ENCODE measurements at regions not wholly inside any gene's neighbourhood (a gene's known extent, or its start where the extent isn't known, plus 50 kb on each side); places are given as distances from the start of the nearest gene placed in this dataset.

GRCh38 chr2:180513389-180513788, 467.0 kb upstream of the UBE2E3 start:
- no peak overlapping the region for H3K27ac ChIP-seq
- whole genome bisulfite sequencing, 5 donors, result 65 to 84% (median 75%) methylated on average over 1 of the region's 1 CpG
- TF ChIP-seq POLR2AphosphoS5 (IDR thresholded peaks at IDR 0.05) (no peak), POLR2A (IDR thresholded peaks at IDR 0.05) (no peak), CTCF (IDR thresholded peaks at IDR 0.05 in 8 of 11, conservative IDR thresholded peaks at IDR 0.05 in 3 of 11) (no peak)
- intact Hi-C loops (cut with DNase I; ENCODE audit: low total_unique reads), result no loop called here
- no peaks in the 10 kb centered on the region for H3K4me1 ChIP-seq
- H3K4me3 ChIP-seq, result no peak overlapping the region
- DNase-seq, result no peak
- no peaks in the 10 kb centered on the region for H3K36me3 ChIP-seq
- H3K27me3 ChIP-seq (replicated peaks in 1 of 7), result no peaks in the 10 kb centered on the region
- H3K9me3 ChIP-seq, result no peaks in the 10 kb centered on the region

DNA sequence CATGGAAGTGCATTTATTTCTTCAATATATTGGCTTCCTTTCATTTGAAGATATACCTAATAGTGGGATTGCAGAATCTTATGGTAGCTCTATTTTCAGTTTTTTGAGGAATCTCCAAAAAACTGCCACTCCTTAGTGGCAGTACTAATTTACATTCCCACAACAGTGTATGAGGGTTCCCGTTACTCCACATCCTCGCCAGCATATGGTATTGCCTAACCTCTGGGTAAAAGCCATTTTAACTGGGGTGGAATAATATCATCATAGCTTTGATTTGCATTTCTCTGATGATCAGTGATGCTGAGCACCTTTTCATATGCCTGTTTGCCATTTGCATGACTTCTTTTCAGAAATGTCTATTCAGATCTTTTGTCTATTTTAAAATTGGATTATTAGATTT, 471.9 kb upstream of the UBE2E3 start:
- intact Hi-C loops (cut with DNase I; ENCODE audit: low total_unique reads), result no loop called here
- no peaks in the 10 kb centered on the region for H3K9me3 ChIP-seq
- no peak overlapping the region for H3K4me3 ChIP-seq
- no peaks in the 10 kb centered on the region for H3K36me3 ChIP-seq
- TF ChIP-seq POLR2AphosphoS5 (IDR thresholded peaks at IDR 0.05) (no peak), CTCF (IDR thresholded peaks at IDR 0.05 in 8 of 11, conservative IDR thresholded peaks at IDR 0.05 in 3 of 11) (no peak), POLR2A (IDR thresholded peaks at IDR 0.05) (no peak)
- no peaks in the 10 kb centered on the region for H3K4me1 ChIP-seq
- DNase-seq, result no peak
- H3K27me3 ChIP-seq (replicated peaks in 1 of 7), result no peaks in the 10 kb centered on the region
- H3K27ac ChIP-seq, result no peak overlapping the region
- WGBS, 5 donors, result 65 to 92% (median 83%) methylated on average over 2 of the region's 2 CpGs

DNA sequence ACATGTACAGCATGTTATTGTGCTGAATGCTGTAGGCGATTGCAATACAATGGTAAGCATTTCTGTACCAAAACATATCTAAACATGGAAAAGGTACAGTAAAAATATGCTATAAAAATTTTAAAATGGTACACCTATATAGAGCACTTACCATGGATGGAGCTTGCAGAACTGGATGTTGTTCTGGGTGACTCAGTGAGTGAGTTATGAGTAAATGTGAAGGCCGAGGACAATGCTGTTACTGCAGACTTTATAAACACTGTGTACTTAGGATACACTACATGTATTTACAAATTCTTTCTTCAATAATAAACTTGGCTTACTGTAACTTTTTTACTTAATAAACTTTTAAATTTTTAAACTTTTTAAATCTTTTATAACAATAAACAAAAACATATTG, 473.4 kb upstream of the UBE2E3 start:
- no peak overlapping the region for H3K27ac ChIP-seq
- WGBS, 5 donors, result 55 to 88% (median 81%) methylated on average over 2 of the region's 2 CpGs
- H3K4me1 ChIP-seq, result no peaks in the 10 kb centered on the region
- no peak overlapping the region for H3K4me3 ChIP-seq
- H3K36me3 ChIP-seq, result no peaks in the 10 kb centered on the region
- intact Hi-C loops (cut with DNase I; ENCODE audit: low total_unique reads), result no loop called here
- no peaks in the 10 kb centered on the region for H3K27me3 ChIP-seq (replicated peaks in 1 of 7)
- DNase-seq, result no peak
- no peaks in the 10 kb centered on the region for H3K9me3 ChIP-seq
- no peak for TF ChIP-seq CTCF (IDR thresholded peaks at IDR 0.05 in 8 of 11, conservative IDR thresholded peaks at IDR 0.05 in 3 of 11)
- no peak for TF ChIP-seq POLR2AphosphoS5 (IDR thresholded peaks at IDR 0.05)
- no peak for TF ChIP-seq POLR2A (IDR thresholded peaks at IDR 0.05)

- no peaks in the 10 kb centered on the region for H3K9me3 ChIP-seq
- intact Hi-C loops (cut with DNase I; ENCODE audit: low total_unique reads), result no loop called here
- no peaks in the 10 kb centered on the region for H3K4me1 ChIP-seq
- no peak for TF ChIP-seq POLR2AphosphoS5 (IDR thresholded peaks at IDR 0.05)
- no peak for TF ChIP-seq CTCF (IDR thresholded peaks at IDR 0.05 in 8 of 11, conservative IDR thresholded peaks at IDR 0.05 in 3 of 11)
- TF ChIP-seq POLR2A (IDR thresholded peaks at IDR 0.05), result no peak
- no peaks in the 10 kb centered on the region for H3K36me3 ChIP-seq
- H3K4me3 ChIP-seq, result no peak overlapping the region
- 58 to 96% (median 82%) methylated on average over 1 of the region's 1 CpG for WGBS, 5 donors
- no peaks in the 10 kb centered on the region for H3K27me3 ChIP-seq (replicated peaks in 1 of 7)
- H3K27ac ChIP-seq, result no peak overlapping the region
- no peak for DNase-seq
Observed at GRCh38 chr2:180505203-180505602, 475.2 kb upstream of the UBE2E3 start.

Data from spleen (tissue), 11 donors.